ENCODE measurements at regions not wholly inside any gene's neighbourhood (a gene's known extent, or its start where the extent isn't known, plus 50 kb on each side); places are given as distances from the start of the nearest gene placed in this dataset.

GRCh38 chr4:12421364-12421763, 992.7 kb upstream of the HS3ST1 start:
- 95% methylated on average over 4 of the region's 5 CpGs for WGBS (ENCODE audit: insufficient coverage)
- Mint-ChIP-seq H3K9me3 (ENCODE audit: insufficient read depth) (peaks cover 3% of the 10 kb centered on the region), H3K27me3 (no peaks in the 10 kb centered on the region), H3K4me1 (no peaks in the 10 kb centered on the region), H3K27ac (no peak overlapping the region), H3K4me3 (no peak overlapping the region)
- Histone ChIP-seq H4K20me1 (ENCODE audit: control insufficient read depth, insufficient read depth, low read length, poor library complexity, severe bottlenecking) (no peaks in the 10 kb centered on the region), H2AFZ (ENCODE audit: insufficient read depth, low read depth, low read length, poor library complexity, severe bottlenecking) (no peak overlapping the region), H3K79me2 (ENCODE audit: control insufficient read depth, insufficient read depth, low read length) (no peaks in the 10 kb centered on the region), H3K4me2 (replicated peaks; ENCODE audit: low read depth, low read length, poor library complexity, severe bottlenecking) (no peak overlapping the region), H3K36me3 (replicated peaks in 1 of 2; ENCODE audit: control extremely low read depth in 1 of 2, control insufficient read depth in 1 of 2, extremely low read depth in 1 of 2, insufficient read depth in 2 of 2, low read length in 1 of 2) (no peaks in the 10 kb centered on the region), H3K4me1 (ENCODE audit: control insufficient read depth in 2 of 2, insufficient read depth in 2 of 2, low read length in 2 of 2) (no peaks in the 10 kb centered on the region), H3K27ac (ENCODE audit: low read length in 2 of 2) (no peak overlapping the region), H3K27me3 (replicated peaks in 1 of 4; ENCODE audit: control extremely low read depth in 1 of 4, control insufficient read depth in 3 of 4, insufficient read depth in 4 of 4, low read length in 3 of 4) (no peaks in the 10 kb centered on the region), H3K9ac (ENCODE audit: low read length) (no peak overlapping the region), H3K4me3 (ENCODE audit: control extremely low read depth in 1 of 5, extremely low read depth in 1 of 5, insufficient read depth in 1 of 5, low read depth in 2 of 5, low read length in 4 of 5) (no peak overlapping the region), H3K9me3 (ENCODE audit: control extremely low read depth in 1 of 3, control insufficient read depth in 2 of 3, insufficient read depth in 1 of 3, low read length in 2 of 3) (peaks cover 0 to 2% (median 0%) of the 10 kb centered on the region in 3 donors)
- CTCF ChIA-PET = no interaction called here
- intact Hi-C loops (cut with micrococcal nuclease) = no loop called here
- ATAC-seq (ENCODE audit: low read depth) (no peak), DNase-seq (no peak)
- TF ChIP-seq EZH2 (IDR thresholded peaks at IDR 0.05; ENCODE audit: borderline replicate concordance, insufficient read depth, low read depth, low read length, poor library complexity, severe bottlenecking) (no peak), CTCF (IDR thresholded peaks at IDR 0.05) (no peak)
- POLR2A ChIA-PET = no interaction called here

GRCh38 chr4:12416755-12417154, 988.1 kb upstream of the HS3ST1 start:
- TF ChIP-seq CTCF (IDR thresholded peaks at IDR 0.05) (no peak), EZH2 (IDR thresholded peaks at IDR 0.05; ENCODE audit: borderline replicate concordance, insufficient read depth, low read depth, low read length, poor library complexity, severe bottlenecking) (no peak)
- ATAC-seq (ENCODE audit: low read depth) = no peak
- Histone ChIP-seq H3K27ac (ENCODE audit: low read length in 2 of 2) (no peak overlapping the region), H2AFZ (ENCODE audit: insufficient read depth, low read depth, low read length, poor library complexity, severe bottlenecking) (no peak overlapping the region), H3K9ac (ENCODE audit: low read length) (no peak overlapping the region), H3K79me2 (ENCODE audit: control insufficient read depth, insufficient read depth, low read length) (no peaks in the 10 kb centered on the region), H3K4me3 (ENCODE audit: control extremely low read depth in 1 of 5, extremely low read depth in 1 of 5, insufficient read depth in 1 of 5, low read depth in 2 of 5, low read length in 4 of 5) (no peak overlapping the region), H3K27me3 (replicated peaks in 1 of 4; ENCODE audit: control extremely low read depth in 1 of 4, control insufficient read depth in 3 of 4, insufficient read depth in 4 of 4, low read length in 3 of 4) (no peaks in the 10 kb centered on the region), H3K9me3 (ENCODE audit: control extremely low read depth in 1 of 3, control insufficient read depth in 2 of 3, insufficient read depth in 1 of 3, low read length in 2 of 3) (peaks cover 0 to 2% (median 0%) of the 10 kb centered on the region in 3 donors), H4K20me1 (ENCODE audit: control insufficient read depth, insufficient read depth, low read length, poor library complexity, severe bottlenecking) (no peaks in the 10 kb centered on the region), H3K4me1 (ENCODE audit: control insufficient read depth in 2 of 2, insufficient read depth in 2 of 2, low read length in 2 of 2) (no peaks in the 10 kb centered on the region), H3K36me3 (replicated peaks in 1 of 2; ENCODE audit: control extremely low read depth in 1 of 2, control insufficient read depth in 1 of 2, extremely low read depth in 1 of 2, insufficient read depth in 2 of 2, low read length in 1 of 2) (no peaks in the 10 kb centered on the region), H3K4me2 (replicated peaks; ENCODE audit: low read depth, low read length, poor library complexity, severe bottlenecking) (no peak overlapping the region)
- Mint-ChIP-seq H3K4me1 (no peaks in the 10 kb centered on the region), H3K27me3 (no peaks in the 10 kb centered on the region), H3K27ac (no peak overlapping the region), H3K9me3 (ENCODE audit: insufficient read depth) (peaks cover 3% of the 10 kb centered on the region), H3K4me3 (no peak overlapping the region)
- intact Hi-C loops (cut with micrococcal nuclease) = no loop called here
- no peak for DNase-seq
- CTCF ChIA-PET = no interaction called here
- no CpG with 5 or more reads among the region's 1 CpG for WGBS (ENCODE audit: insufficient coverage)
- POLR2A ChIA-PET = no interaction called here

Data from B cell (primary cell).